MM.1S (cell line): ENCODE measurements at regions not wholly inside any gene's neighbourhood (a gene's known extent, or its start where the extent isn't known, plus 50 kb on each side); places are given as distances from the start of the nearest gene placed in this dataset.

Experiments
- CTCF ChIP-seq: fragments of 300-600 bp; sonication (generic); IDR thresholded peaks from 2 replicates; pipeline ENCODE4 v1.5.1; 2016; ENCODE audit warnings: antibody characterized with exemption, low read length, mixed read lengths
- EZH2 ChIP-seq: fragments of 300-600 bp; sonication (generic); optimal IDR thresholded peaks from 2 replicates; pipeline ENCODE3; 2017; ENCODE audit warnings: low read depth, mild to moderate bottlenecking, antibody characterized with exemption, low read length, mixed read lengths

- TF ChIP-seq CTCF, result no peak
- TF ChIP-seq EZH2, result no peak
Observed at GRCh38 chr2:143977356-143977755, 542.6 kb downstream of the ZEB2 start.
